ENCODE measurements at regions not wholly inside any gene's neighbourhood (a gene's known extent, or its start where the extent isn't known, plus 50 kb on each side); places are given as distances from the start of the nearest gene placed in this dataset.

GRCh38 chr2:40665493-40666232 is 213.8 kb upstream of the SLC8A1 start:
- TF ChIP-seq CTCF (conservative IDR thresholded peaks at IDR 0.05; ENCODE audit: low read depth, low read length): no peak
- TF ChIP-seq EZH2 (IDR thresholded peaks at IDR 0.05; ENCODE audit: borderline replicate concordance, low read depth, low read length, poor library complexity, severe bottlenecking): no peak

All from A673 (cell line).